GM12892 (cell line): ENCODE measurements at regions not wholly inside any gene's neighbourhood (a gene's known extent, or its start where the extent isn't known, plus 50 kb on each side); places are given as distances from the start of the nearest gene placed in this dataset.

Experiments
- POLR2A ChIP-seq: IDR thresholded peaks from 2 replicates; pipeline ENCODE4 v1.6.1; 2011; ENCODE audit warnings: low read depth, low read length, control low read depth
- POLR2AphosphoS5 ChIP-seq: IDR thresholded peaks from 2 replicates; pipeline ENCODE4 v1.6.1; 2011; ENCODE audit warnings: low read depth, low read length, control low read depth

DNA sequence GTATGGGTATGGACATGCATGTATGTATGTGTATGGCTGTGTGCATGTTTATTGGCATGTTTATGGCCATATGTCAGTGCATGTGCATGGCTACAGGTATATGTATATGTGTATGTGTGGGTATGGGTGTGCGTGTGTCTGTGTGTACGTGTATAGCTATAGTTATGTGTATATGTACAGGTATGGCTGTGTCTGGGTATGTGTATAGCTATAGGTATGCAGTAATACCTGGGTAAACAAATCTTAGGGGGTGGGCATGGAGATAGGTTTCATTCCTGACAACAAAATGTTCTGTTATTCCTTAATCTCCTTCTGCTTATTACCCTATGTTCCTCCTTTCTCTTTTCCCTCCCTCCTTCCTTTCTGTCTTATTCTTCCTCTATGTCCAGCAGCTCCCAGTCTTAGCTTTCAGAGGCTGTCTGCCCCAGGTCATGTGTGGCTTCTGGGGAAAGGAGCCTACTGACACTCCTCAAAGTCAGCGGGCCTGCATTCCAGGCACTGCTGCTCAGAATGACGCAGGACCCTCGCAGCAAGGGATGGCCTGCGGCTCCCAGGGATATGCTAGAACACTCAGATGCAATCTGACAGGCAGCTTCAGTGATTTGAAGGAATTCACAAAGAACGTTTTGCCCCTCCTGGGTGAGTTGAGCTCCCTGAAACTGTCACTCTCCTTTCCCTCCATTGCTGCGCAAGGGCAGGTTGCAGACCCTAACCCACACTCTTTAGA, 139.3 kb upstream of the PHACTR1 start:
- TF ChIP-seq POLR2AphosphoS5 (no peak), POLR2A (no peak)
